SK-N-SH (cell line): ENCODE measurements at regions not wholly inside any gene's neighbourhood (a gene's known extent, or its start where the extent isn't known, plus 50 kb on each side); places are given as distances from the start of the nearest gene placed in this dataset.

ENCODE experiments used
- CHD2 ChIP-seq: fragments of 150-350 bp; IDR thresholded peaks from 2 replicates; pipeline ENCODE4 v1.6.1; 2018; ENCODE audit warnings: low read length; ENCODE audit not compliant: partially characterized antibody
- FOXJ3 ChIP-seq: sonication (generic); formaldehyde crosslinking; IDR thresholded peaks from 2 replicates; pipeline ENCODE4 v1.5.1; 2020; ENCODE audit warnings: mild to moderate bottlenecking, missing genetic modification reagents
- FOXM1 ChIP-seq: IDR thresholded peaks from 2 replicates; pipeline ENCODE4 v1.4.0; 2012; ENCODE audit warnings: low read depth, mild to moderate bottlenecking
- SMC3 ChIP-seq: IDR thresholded peaks from 2 replicates; pipeline ENCODE4 v1.6.1; 2012; ENCODE audit warnings: low read depth, low read length, improper control_type of control experiment
- TF ChIP-seq, protein P1 (sequence below): fragments of 200-600 bp; sonication (generic); IDR thresholded peaks from 2 replicates; pipeline ENCODE4 v1.6.1; 2017; ENCODE audit warnings: antibody characterized with exemption, mild to moderate bottlenecking, moderate library complexity

DNA sequence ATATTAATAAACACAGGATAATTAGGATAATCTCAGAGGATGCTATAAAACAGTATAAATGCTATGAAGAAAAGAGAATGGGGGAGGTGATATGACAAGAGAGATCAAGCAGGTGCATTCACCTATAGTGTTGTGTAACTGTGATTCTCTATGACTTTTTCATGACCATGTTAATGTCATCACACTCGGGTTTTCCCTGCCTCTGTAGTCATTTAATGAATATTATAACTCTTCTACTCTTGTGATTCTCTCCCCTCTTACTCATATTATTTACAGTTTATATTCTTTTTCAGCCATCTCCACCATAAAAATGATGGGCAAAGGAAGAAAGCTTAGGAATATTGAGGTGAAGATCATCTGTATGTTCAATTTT, 106.9 kb upstream of the SGK1 start:
- no peak for TF ChIP-seq SMC3
- TF ChIP-seq, protein P1, sequence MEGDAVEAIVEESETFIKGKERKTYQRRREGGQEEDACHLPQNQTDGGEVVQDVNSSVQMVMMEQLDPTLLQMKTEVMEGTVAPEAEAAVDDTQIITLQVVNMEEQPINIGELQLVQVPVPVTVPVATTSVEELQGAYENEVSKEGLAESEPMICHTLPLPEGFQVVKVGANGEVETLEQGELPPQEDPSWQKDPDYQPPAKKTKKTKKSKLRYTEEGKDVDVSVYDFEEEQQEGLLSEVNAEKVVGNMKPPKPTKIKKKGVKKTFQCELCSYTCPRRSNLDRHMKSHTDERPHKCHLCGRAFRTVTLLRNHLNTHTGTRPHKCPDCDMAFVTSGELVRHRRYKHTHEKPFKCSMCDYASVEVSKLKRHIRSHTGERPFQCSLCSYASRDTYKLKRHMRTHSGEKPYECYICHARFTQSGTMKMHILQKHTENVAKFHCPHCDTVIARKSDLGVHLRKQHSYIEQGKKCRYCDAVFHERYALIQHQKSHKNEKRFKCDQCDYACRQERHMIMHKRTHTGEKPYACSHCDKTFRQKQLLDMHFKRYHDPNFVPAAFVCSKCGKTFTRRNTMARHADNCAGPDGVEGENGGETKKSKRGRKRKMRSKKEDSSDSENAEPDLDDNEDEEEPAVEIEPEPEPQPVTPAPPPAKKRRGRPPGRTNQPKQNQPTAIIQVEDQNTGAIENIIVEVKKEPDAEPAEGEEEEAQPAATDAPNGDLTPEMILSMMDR = no peak
- no peak for TF ChIP-seq FOXJ3 (CRISPR knock-in tag)
- TF ChIP-seq CHD2 = no peak
- TF ChIP-seq FOXM1 = no peak
